Progenitor cell of endocrine pancreas (in vitro differentiated cells): ENCODE measurements at regions not wholly inside any gene's neighbourhood (a gene's known extent, or its start where the extent isn't known, plus 50 kb on each side); places are given as distances from the start of the nearest gene placed in this dataset.
"Not testable (repeated sequence)": the region's sequence is repeated elsewhere in the genome, so short reads cannot be mapped to it uniquely, and the experiment has no call there.

Experiments used
- DNase-seq: peaks from one replicate; pipeline ENCODE4 v3.0.0; 2021; ENCODE audit warnings: low spot score; ENCODE audit not compliant: unreplicated experiment
- H3K27ac Mint-ChIP-seq: 2 replicates; pipeline ENCODE4 v1.8.0; 2021; ENCODE audit warnings: mild to moderate bottlenecking, moderate library complexity, mixed read lengths
- H3K27me3 Mint-ChIP-seq: 2 replicates; pipeline ENCODE4 v1.8.0; 2021; ENCODE audit warnings: mixed read lengths
- H3K36me3 Mint-ChIP-seq: 2 replicates; pipeline ENCODE4 v1.8.0; 2022; ENCODE audit warnings: mixed read lengths; ENCODE audit not compliant: insufficient read depth
- H3K4me1 Mint-ChIP-seq: 2 replicates; pipeline ENCODE4 v1.8.0; 2021; ENCODE audit warnings: low read depth, mixed read lengths
- H3K4me3 Mint-ChIP-seq: 2 replicates; pipeline ENCODE4 v1.8.0; 2021; ENCODE audit warnings: low read depth, mild to moderate bottlenecking, moderate library complexity, mixed read lengths
- H3K9me3 Mint-ChIP-seq: 2 replicates; pipeline ENCODE4 v1.8.0; 2021; ENCODE audit warnings: low read depth, mixed read lengths
- CTCF ChIP-seq: fragments of 200-600 bp; sonication (generic); IDR thresholded peaks from one replicate; pipeline ENCODE4 v1.5.0; 2021; ENCODE audit warnings: antibody characterized with exemption, mild to moderate bottlenecking; ENCODE audit not compliant: unreplicated experiment

- Mint-ChIP-seq H3K9me3 (peaks cover 17% of the 10 kb centered on the region), H3K4me3 (no peak overlapping the region), H3K27ac (no peak overlapping the region), H3K4me1 (peaks cover 31% of the 10 kb centered on the region), H3K27me3 (no peaks in the 10 kb centered on the region), H3K36me3 (peaks cover 7% of the 10 kb centered on the region)
- no peak for TF ChIP-seq CTCF
- no peak for DNase-seq
Measured at GRCh38 chr3:118537454-118537853, 497.2 kb downstream of the IGSF11 start.

GRCh38 chr3:118538187-118538586 is 496.5 kb downstream of the IGSF11 start:
- no peaks in the 10 kb centered on the region for H3K27me3 Mint-ChIP-seq

GRCh38 chr3:118539820-118540447 is 494.7 kb downstream of the IGSF11 start:
- not testable (repeated sequence) for H3K27me3 Mint-ChIP-seq, H3K4me3 Mint-ChIP-seq, H3K36me3 Mint-ChIP-seq, DNase-seq
- H3K27ac Mint-ChIP-seq, result peak overlapping the region; percentile 54
- peaks cover 41% of the 10 kb centered on the region for H3K4me1 Mint-ChIP-seq
- peaks cover 15% of the 10 kb centered on the region for H3K9me3 Mint-ChIP-seq

More at GRCh38 chr3:118538187-118538586, 496.5 kb downstream of the IGSF11 start:
- H3K9me3 Mint-ChIP-seq, result peaks cover 15% of the 10 kb centered on the region
- peaks cover 34% of the 10 kb centered on the region for H3K4me1 Mint-ChIP-seq
- no peak overlapping the region for H3K4me3 Mint-ChIP-seq
- H3K27ac Mint-ChIP-seq, result no peak overlapping the region
- no peak for TF ChIP-seq CTCF
- no peak for DNase-seq
- peaks cover 5% of the 10 kb centered on the region for H3K36me3 Mint-ChIP-seq

- not testable (repeated sequence) for DNase-seq, H3K27ac Mint-ChIP-seq, H3K4me3 Mint-ChIP-seq, H3K36me3 Mint-ChIP-seq, H3K27me3 Mint-ChIP-seq
- Mint-ChIP-seq H3K4me1 (peaks cover 43% of the 10 kb centered on the region), H3K9me3 (peaks cover 15% of the 10 kb centered on the region)
Measured at GRCh38 chr3:118540448-118540821, 494.2 kb downstream of the IGSF11 start.

- DNase-seq, result no peak
- TF ChIP-seq CTCF, result no peak
- H3K4me3 Mint-ChIP-seq, result no peak overlapping the region
- no peak overlapping the region for H3K27ac Mint-ChIP-seq
- H3K4me1 Mint-ChIP-seq, result peaks cover 43% of the 10 kb centered on the region
- H3K27me3 Mint-ChIP-seq, result no peaks in the 10 kb centered on the region
- peaks cover 15% of the 10 kb centered on the region for H3K9me3 Mint-ChIP-seq
- H3K36me3 Mint-ChIP-seq, result peaks cover 4% of the 10 kb centered on the region
Measured at GRCh38 chr3:118540826-118541225, 493.8 kb downstream of the IGSF11 start.

- peaks cover 15% of the 10 kb centered on the region for H3K9me3 Mint-ChIP-seq
Measured at GRCh38 chr3:118541796-118542195, 492.9 kb downstream of the IGSF11 start.

More at GRCh38 chr3:118541796-118542195, 492.9 kb downstream of the IGSF11 start:
- TF ChIP-seq CTCF, result no peak
- H3K27ac Mint-ChIP-seq, result peak overlapping the region; percentile 25
- no peak for DNase-seq
- H3K4me3 Mint-ChIP-seq, result no peak overlapping the region
- H3K27me3 Mint-ChIP-seq, result no peaks in the 10 kb centered on the region
- peaks cover 43% of the 10 kb centered on the region for H3K4me1 Mint-ChIP-seq
- peaks cover 3% of the 10 kb centered on the region for H3K36me3 Mint-ChIP-seq
